OCI-LY3 (cell line): ENCODE measurements at regions not wholly inside any gene's neighbourhood (a gene's known extent, or its start where the extent isn't known, plus 50 kb on each side); places are given as distances from the start of the nearest gene placed in this dataset.

Experiments
- H2AFZ ChIP-seq: fragments of 200-600, 300-600 bp; shearing (Covaris generic); 2 replicates; pipeline ENCODE4 v1.6.0; 2014; ENCODE audit warnings: antibody characterized with exemption, low read depth, low read length
- H3K27ac ChIP-seq: fragments of 200-600, 300-600 bp; sonication (generic); 2 replicates; pipeline ENCODE4 v1.5.1; 2014; ENCODE audit warnings: mild to moderate bottlenecking, low read length, moderate library complexity, mixed read lengths
- H3K27me3 ChIP-seq: fragments of 200-600, 300-600 bp; sonication (generic); 2 replicates; pipeline ENCODE4 v1.6.1; 2014; ENCODE audit warnings: low read depth, low read length, mixed read lengths
- H3K36me3 ChIP-seq: fragments of 200-600, 300-600 bp; sonication (generic); replicated peaks from 2 replicates; pipeline ENCODE3; 2014; ENCODE audit warnings: low read depth, low read length, mixed read lengths
- H3K4me1 ChIP-seq: fragments of 300-600, 200-600 bp; sonication (generic); 2 replicates; pipeline ENCODE4 v1.6.1; 2014; ENCODE audit warnings: low read length, mixed read lengths
- H3K4me2 ChIP-seq: fragments of 200-600, 300-600 bp; sonication (generic); 2 replicates; pipeline ENCODE4 v1.6.1; 2014; ENCODE audit warnings: low read length, mixed read lengths
- H3K4me3 ChIP-seq: fragments of 300-600, 200-600 bp; sonication (generic); 2 replicates; pipeline ENCODE4 v1.5.1; 2014; ENCODE audit warnings: antibody characterized with exemption, mild to moderate bottlenecking, low read length, moderate library complexity
- H3K79me2 ChIP-seq: fragments of 300-600, 200-600 bp; shearing (Covaris generic); 2 replicates; pipeline ENCODE4 v1.6.1; 2014; ENCODE audit warnings: mild to moderate bottlenecking, low read length, mixed read lengths
- H3K9ac ChIP-seq: fragments of 300-600, 200-600 bp; shearing (Covaris generic); 2 replicates; pipeline ENCODE4 v1.6.0; 2014; ENCODE audit warnings: mild to moderate bottlenecking, low read length, moderate library complexity
- H3K9me3 ChIP-seq: fragments of 200-600, 300-600 bp; shearing (Covaris generic); 2 replicates; pipeline ENCODE4 v1.6.1; 2014; ENCODE audit warnings: low read length, mixed read lengths; ENCODE audit not compliant: insufficient read depth
- H4K20me1 ChIP-seq: fragments of 200-600, 300-600 bp; sonication (generic); 2 replicates; pipeline ENCODE4 v1.6.1; 2016; ENCODE audit warnings: low read length, mixed read lengths; ENCODE audit not compliant: insufficient read depth
- CTCF ChIP-seq: fragments of 200-600, 300-600 bp; sonication (generic); IDR thresholded peaks from 2 replicates; pipeline ENCODE4 v1.5.1; 2014; ENCODE audit warnings: antibody characterized with exemption, low read length, low read depth
- EZH2phosphoT487 ChIP-seq: fragments of 200-600 bp; shearing (Covaris generic); IDR thresholded peaks from 2 replicates; pipeline ENCODE4 v1.6.1; 2018; ENCODE audit warnings: antibody characterized with exemption, mixed run types, low read depth

- no peaks in the 10 kb centered on the region for H3K4me1 ChIP-seq
- no peak overlapping the region for H3K9ac ChIP-seq
- H3K4me3 ChIP-seq, result no peak overlapping the region
- no peaks in the 10 kb centered on the region for H3K9me3 ChIP-seq
- no peaks in the 10 kb centered on the region for H3K27me3 ChIP-seq
- H3K4me2 ChIP-seq, result no peak overlapping the region
- no peak overlapping the region for H2AFZ ChIP-seq
- H3K36me3 ChIP-seq, result no peaks in the 10 kb centered on the region
- TF ChIP-seq EZH2phosphoT487, result no peak
- no peak for TF ChIP-seq CTCF
- no peaks in the 10 kb centered on the region for H4K20me1 ChIP-seq
- H3K79me2 ChIP-seq, result no peaks in the 10 kb centered on the region
- H3K27ac ChIP-seq, result no peak overlapping the region
These were observed 299.3 kb downstream of the SOX11 start for GRCh38 chr2:5991305-5991968.

- TF ChIP-seq CTCF, result no peak
- TF ChIP-seq EZH2phosphoT487, result no peak
- Histone ChIP-seq H3K36me3 (no peaks in the 10 kb centered on the region), H3K9ac (no peak overlapping the region)
These were observed 303.6 kb downstream of the SOX11 start for GRCh38 chr2:5995832-5996231.

GRCh38 chr2:6008186-6008585 lies 316.0 kb downstream of the SOX11 start:
- Histone ChIP-seq H3K27me3 (no peaks in the 10 kb centered on the region), H3K9me3 (no peaks in the 10 kb centered on the region), H3K79me2 (no peaks in the 10 kb centered on the region), H3K4me1 (no peaks in the 10 kb centered on the region), H4K20me1 (no peaks in the 10 kb centered on the region), H3K36me3 (no peaks in the 10 kb centered on the region), H2AFZ (no peak overlapping the region), H3K9ac (no peak overlapping the region), H3K4me3 (no peak overlapping the region), H3K4me2 (no peak overlapping the region), H3K27ac (no peak overlapping the region)
- no peak for TF ChIP-seq CTCF
- no peak for TF ChIP-seq EZH2phosphoT487

More at GRCh38 chr2:5995832-5996231, 303.6 kb downstream of the SOX11 start:
- H3K4me2 ChIP-seq, result no peak overlapping the region
- no peaks in the 10 kb centered on the region for H3K9me3 ChIP-seq
- no peaks in the 10 kb centered on the region for H3K27me3 ChIP-seq
- no peaks in the 10 kb centered on the region for H3K79me2 ChIP-seq
- H4K20me1 ChIP-seq, result no peaks in the 10 kb centered on the region
- H3K4me1 ChIP-seq, result no peaks in the 10 kb centered on the region
- no peak overlapping the region for H3K4me3 ChIP-seq
- no peak overlapping the region for H3K27ac ChIP-seq
- H2AFZ ChIP-seq, result no peak overlapping the region

- H3K9ac ChIP-seq, result no peak overlapping the region
- no peaks in the 10 kb centered on the region for H3K79me2 ChIP-seq
- no peak for TF ChIP-seq EZH2phosphoT487
- no peak for TF ChIP-seq CTCF
- no peaks in the 10 kb centered on the region for H3K4me1 ChIP-seq
- H2AFZ ChIP-seq, result no peak overlapping the region
- no peaks in the 10 kb centered on the region for H3K27me3 ChIP-seq
- no peaks in the 10 kb centered on the region for H3K36me3 ChIP-seq
- no peaks in the 10 kb centered on the region for H4K20me1 ChIP-seq
- H3K27ac ChIP-seq, result no peak overlapping the region
- no peak overlapping the region for H3K4me2 ChIP-seq
- no peak overlapping the region for H3K4me3 ChIP-seq
- no peaks in the 10 kb centered on the region for H3K9me3 ChIP-seq
These were observed 316.5 kb downstream of the SOX11 start for GRCh38 chr2:6008726-6009125.
